GM21723 (cell line): ENCODE measurements at regions not wholly inside any gene's neighbourhood (a gene's known extent, or its start where the extent isn't known, plus 50 kb on each side); places are given as distances from the start of the nearest gene placed in this dataset.
"Not testable (repeated sequence)": the region's sequence is repeated elsewhere in the genome, so short reads cannot be mapped to it uniquely, and the experiment has no call there.

Experiments
- ATAC-seq: cut with Tn5 transposase; IDR thresholded peaks from one replicate; pipeline ENCODE4 v1.9.1; 2021; ENCODE audit warnings: mild to moderate bottlenecking, moderate library complexity; ENCODE audit not compliant: unreplicated experiment

GRCh38 chr10:70987396-70988130 lies 99.2 kb upstream of the PCBD1 start:
- no peak for ATAC-seq

GRCh38 chr10:70990156-70990555 lies 101.8 kb upstream of the PCBD1 start:
- ATAC-seq = not testable (repeated sequence)

GRCh38 chr10:70990681-70991080 lies 102.3 kb upstream of the PCBD1 start:
- no peak for ATAC-seq

- ATAC-seq = no peak
Observed at GRCh38 chr10:70991140-70992124, 103.1 kb upstream of the PCBD1 start.

- no peak for ATAC-seq
Observed at GRCh38 chr10:70992436-70992835, 104.1 kb upstream of the PCBD1 start.

GRCh38 chr10:70993051-70993450 lies 104.7 kb upstream of the PCBD1 start:
- no peak for ATAC-seq

GRCh38 chr10:70996549-70996948 lies 108.2 kb upstream of the PCBD1 start:
- ATAC-seq = no peak

- ATAC-seq = no peak
Observed at GRCh38 chr10:70997236-70997635, 108.9 kb upstream of the PCBD1 start.

- no peak for ATAC-seq
Observed at GRCh38 chr10:70998086-70998485, 109.7 kb upstream of the PCBD1 start.

GRCh38 chr10:71001470-71001869 lies 113.1 kb upstream of the PCBD1 start:
- no peak for ATAC-seq

- no peak for ATAC-seq
Observed at GRCh38 chr10:71004176-71005075, 116.1 kb upstream of the PCBD1 start.

- ATAC-seq = no peak
Observed at GRCh38 chr10:71005337-71006305, 117.3 kb upstream of the PCBD1 start.

- no peak for ATAC-seq
Observed at GRCh38 chr10:71006506-71006905, 118.1 kb upstream of the PCBD1 start.

GRCh38 chr10:71007516-71007915 lies 119.2 kb upstream of the PCBD1 start:
- no peak for ATAC-seq

GRCh38 chr10:71008150-71008549 lies 119.8 kb upstream of the PCBD1 start:
- ATAC-seq = no peak

- no peak for ATAC-seq
Observed at GRCh38 chr10:71009126-71009525, 120.8 kb upstream of the PCBD1 start.

GRCh38 chr10:71010730-71011129 lies 122.4 kb upstream of the PCBD1 start:
- ATAC-seq = no peak

- ATAC-seq = no peak
Observed at GRCh38 chr10:71011141-71011540, 122.8 kb upstream of the PCBD1 start.

GRCh38 chr10:71014021-71014805 lies 125.8 kb upstream of the PCBD1 start:
- ATAC-seq = no peak
